ENCODE measurements at regions not wholly inside any gene's neighbourhood (a gene's known extent, or its start where the extent isn't known, plus 50 kb on each side); places are given as distances from the start of the nearest gene placed in this dataset.
"Not testable (repeated sequence)": the region's sequence is repeated elsewhere in the genome, so short reads cannot be mapped to it uniquely, and the experiment has no call there.

DNA sequence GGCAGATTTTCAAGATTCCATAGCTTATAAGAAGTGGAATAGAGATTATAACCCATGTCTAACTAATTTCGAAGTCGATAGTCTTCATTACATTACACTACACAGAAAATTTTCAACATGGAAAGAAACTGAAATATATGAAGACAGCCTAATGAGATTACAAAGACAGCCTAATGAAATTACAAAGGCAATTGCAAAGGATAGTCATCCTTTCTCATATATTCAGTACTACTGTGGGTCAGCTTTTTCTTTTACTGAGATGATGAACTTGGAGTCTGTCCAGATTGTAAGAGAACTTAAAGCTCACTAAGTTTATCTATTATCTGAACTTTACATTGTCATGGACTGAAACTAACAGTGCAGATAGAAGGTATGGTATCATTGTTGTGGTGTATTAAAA, 304.4 kb upstream of the MBL2 start:
- no peak for DNase-seq (ENCODE audit: low spot score)

DNA sequence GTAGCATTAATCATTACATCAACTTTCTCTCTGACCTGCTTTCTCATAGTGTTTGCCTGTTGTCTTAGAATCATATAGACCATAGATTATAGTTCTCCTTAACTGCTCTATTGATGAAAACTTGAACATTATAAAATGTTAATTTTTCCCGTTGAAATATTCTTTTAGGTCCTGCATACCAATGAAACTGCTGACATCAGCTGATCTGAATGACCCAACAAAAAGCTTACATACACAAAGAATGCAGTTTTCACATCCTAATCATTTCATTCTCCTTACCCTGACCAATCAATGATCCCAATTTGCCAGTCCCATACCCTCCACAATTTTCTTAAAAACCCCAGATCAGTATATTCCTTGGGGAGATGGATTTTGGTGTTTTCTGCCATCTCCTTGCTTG, 302.9 kb upstream of the MBL2 start:
- DNase-seq (ENCODE audit: low spot score), result no peak

DNA sequence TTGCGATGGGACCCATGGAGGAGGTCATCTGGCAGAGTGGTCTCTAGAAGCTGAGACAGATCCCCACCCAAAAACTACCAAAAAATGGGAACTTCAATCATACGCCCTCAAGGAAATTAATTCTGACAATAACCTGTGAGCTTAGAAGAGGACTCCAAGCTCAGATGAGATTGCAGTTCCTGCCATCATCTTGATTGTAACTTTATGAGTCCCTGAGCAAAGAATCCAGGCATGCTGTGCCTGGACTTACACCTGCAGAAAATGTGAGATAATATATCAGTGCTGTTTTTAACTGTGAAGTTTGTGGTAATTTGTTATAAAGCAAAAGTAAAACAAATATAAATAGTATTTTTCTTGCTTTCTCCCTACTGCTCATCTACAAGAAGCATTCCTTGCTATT, 299.6 kb upstream of the MBL2 start:
- no peak for DNase-seq (ENCODE audit: low spot score)

DNA sequence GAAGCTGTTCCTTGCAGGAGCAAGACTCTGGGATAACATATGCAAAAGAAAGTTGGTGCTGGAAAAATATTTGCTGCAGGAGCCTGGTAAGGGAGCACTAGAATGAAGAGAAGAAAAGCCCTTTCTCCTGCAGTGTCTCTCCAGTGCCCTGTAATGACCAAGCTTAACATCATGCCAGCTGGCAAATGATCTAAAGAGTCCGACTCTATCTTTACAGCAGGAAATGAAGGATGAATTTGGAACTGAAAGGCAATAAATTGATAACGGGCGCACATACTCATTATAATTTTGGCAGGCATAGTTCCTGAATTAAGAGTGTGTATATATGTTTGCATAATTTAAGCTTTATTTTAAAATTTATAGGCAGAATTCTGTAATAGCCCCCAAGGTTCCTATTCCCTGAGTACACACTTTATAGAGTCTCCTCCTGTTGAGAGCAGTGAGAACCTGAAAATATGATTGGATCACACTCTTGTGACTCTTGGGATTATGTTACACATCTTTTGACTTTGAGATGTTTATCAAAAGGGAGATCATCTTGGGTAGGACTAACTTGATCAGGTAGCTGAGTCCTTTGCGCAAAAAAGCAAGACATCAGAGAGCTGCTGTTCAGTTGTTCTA, 299.0 kb upstream of the MBL2 start:
- DNase-seq (ENCODE audit: low spot score), result no peak

DNA sequence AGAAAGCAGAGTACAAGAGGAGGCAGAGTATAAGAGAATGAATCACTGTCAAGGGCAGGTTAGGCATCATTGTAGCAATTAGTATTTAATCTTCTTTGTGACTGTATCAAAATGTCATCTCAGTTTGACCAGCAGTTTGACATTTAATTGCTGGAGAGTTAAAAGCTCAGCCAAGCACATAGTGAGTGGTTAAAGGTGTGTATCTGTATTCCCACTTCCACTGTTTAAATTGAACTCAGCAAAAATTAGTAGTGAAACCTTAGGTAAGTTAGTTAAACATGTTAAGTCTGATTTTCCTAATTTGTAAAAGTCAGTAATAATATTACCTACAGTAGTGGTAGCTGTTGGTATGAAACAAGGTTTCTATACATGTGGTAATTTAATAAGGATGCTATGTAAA, 296.4 kb upstream of the MBL2 start:
- no peak for DNase-seq (ENCODE audit: low spot score)

DNA sequence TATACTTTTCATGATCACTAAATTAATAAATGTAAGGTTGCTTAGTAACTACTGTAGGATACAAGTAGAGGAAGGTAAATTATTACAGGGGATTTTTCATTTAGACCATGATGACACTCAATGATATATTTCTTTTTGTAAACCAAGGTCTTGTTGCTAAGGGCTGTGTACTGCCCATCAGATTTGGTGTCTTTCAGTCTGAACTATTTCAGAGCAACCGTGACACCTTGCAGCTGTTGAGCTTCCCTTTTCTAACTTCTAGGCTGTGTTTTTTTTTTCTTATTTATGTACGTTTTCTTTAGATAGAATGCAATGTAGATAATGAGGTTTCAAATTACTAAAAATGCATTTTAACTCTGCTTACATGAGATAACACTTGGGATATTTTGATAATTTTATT, 292.0 kb upstream of the MBL2 start:
- no peak for DNase-seq (ENCODE audit: low spot score)

DNA sequence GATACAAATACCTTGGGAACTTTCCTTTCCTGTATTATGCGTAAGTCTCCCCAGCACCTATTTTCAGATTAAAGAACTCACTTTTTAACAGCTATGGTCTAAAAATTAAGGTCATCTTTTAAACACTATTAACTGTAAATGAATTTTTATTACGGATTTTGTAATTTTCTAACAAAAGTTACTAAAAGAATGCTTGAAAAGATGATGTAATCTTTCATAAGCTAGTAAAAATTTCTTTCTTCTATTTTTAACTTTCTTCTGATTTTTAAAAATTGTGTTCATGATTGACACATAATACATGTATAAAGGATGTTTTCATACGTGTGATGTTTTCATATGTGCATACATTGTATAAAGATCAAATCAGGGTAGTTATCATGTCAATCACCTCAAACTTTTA, 291.2 kb upstream of the MBL2 start:
- no peak for DNase-seq (ENCODE audit: low spot score)

DNA sequence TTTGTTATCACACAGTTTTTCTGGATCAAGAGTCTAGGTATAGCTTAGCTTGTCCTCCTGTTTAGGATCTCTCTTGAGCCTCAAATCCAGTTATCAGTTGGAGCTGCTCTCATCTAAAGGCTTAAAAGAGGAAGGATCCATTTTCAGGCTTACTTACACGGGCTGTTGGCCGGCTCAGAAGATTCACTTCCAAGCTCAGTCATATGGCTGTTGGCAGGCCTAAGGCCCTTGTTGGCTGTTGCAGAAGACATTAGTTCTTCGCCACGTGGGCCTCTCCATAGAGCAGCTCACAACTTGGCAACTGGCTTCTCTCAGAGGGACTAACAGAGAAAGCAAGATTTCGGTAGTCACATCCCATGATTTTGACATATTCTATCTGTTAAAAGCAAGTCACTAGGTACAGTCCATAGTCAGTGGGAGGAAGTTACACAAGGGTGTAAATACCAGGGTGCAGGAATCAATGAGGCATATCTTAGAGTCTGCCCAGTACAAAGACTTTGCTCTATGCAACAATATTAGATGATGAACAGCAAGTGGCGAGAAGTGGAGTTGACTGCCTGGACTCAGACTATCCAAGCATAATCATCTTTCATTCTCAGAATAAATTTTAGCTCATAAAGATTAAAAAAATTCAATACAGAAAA, 280.1 kb upstream of the MBL2 start:
- no peak for DNase-seq (ENCODE audit: low spot score)

DNA sequence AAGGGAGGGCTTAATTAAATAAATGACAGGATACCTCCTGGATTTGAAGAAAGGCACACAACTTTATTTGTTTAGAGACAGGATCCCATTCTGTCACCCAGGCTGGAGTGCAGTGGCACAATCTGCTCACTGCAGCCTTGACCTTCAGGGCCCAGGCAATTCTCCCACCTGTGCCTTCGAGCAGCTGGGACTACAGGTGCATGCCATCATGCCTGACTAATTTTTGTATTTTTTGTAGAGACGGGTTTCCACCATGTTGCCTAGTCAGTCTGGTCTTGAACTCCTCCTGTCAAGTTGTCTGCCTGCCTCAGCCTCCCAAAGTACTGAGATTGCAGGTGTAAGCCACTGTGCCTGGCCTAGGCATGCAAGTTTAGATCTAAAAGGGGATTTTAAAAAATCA, 272.7 kb upstream of the MBL2 start:
- DNase-seq (ENCODE audit: low spot score), result no peak

DNA sequence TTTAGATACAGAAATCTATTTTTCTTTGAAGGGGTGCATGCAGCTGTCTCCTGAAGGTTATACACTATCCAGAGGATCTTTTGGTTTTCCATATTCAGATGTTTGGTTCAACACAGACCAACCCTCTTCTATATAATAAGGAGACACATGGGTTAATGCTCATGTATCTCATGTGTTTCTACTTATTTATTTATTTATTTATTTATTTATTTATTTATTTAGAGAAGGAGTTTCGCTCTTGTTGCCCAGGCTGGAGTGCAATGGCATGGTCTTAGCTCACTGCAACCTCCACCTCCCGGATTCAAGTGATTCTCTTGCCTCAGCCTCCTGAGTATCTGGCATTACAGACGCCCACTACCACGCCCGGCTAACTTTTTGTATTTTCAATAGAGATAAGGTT, 263.2 kb upstream of the MBL2 start:
- DNase-seq (ENCODE audit: low spot score), result not testable (repeated sequence)

DNA sequence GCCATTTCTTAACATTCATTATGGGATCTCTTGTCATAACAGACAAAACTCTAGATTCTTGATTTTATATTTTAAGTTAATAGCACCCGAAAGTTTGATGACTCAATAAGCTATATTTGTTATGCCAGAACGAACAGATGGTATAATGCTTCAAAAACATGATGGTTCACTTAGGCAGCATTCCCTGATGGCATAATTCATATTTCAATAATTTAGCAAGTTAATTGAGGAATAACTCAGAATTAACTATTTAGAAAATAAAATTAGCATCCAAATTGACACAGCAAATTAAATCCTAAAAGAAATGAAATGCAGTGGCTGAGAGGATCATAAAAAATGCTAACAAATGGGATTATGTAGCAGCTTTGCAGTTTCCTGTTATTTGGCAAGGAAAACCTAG, 260.8 kb upstream of the MBL2 start:
- DNase-seq (ENCODE audit: low spot score), result no peak

DNA sequence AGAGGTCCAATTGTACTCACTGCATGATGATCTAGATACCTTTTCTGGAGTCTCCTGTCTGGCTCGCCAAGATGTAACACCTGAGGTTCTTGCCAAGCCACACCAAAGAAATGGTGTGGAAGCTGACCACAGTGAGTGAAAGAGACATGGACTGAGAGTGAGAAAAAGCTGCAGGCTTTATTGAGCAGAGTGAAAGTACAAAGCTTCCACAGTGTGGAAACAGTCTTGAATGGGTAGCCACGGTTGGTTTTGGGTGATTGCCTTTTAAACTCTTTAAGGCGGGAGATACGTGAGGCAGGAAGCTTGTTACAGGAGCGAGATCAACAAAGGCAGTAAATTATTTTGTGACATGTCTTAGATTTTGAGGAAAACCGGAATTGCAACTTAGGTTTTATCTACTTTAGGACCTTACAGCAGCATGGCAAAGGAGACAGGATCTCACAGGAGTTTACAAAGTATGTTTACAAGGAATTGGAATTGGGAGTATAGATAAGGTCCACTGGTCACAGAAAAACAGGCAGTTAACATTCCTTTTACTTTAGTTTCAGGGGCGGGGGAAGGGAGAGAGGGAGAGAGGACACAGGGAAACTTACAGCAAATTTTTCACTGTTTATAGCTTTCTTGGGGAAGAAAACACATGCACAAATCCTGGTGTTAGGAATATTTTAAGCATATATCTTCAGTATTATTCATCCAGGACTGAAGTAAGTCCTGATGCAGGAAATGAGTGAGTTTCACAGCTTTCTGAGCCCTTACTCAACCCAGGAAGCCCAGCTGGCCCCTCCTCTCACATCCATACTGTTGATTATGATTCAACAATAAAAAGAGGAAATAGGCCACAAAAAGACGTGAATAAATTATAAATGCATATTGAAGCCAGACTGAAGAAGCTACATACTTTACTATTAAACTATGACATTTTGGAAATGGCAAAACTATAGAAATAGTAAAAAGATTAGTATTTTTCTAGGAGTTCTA, 257.6 kb upstream of the MBL2 start:
- DNase-seq (ENCODE audit: low spot score), result peak; percentile 10

DNA sequence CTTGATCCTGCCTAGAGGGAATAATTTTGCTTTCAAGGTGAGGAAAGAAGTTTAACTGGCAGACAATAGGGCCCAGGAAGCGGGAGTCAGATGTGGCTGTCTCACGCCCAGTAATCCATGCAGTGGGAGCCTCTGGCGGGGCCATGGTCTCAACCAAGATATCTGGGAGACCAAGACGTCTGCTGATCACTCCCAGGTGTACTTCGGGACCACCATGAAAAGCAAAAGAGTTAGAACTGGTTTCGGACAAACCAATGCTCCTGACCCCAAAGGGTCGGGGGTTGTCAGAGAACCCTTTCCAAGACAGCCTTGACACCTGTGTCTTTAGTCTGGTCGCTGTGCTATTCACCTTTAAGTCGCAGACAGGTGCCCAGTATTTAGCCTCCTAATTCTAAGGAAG, 256.9 kb upstream of the MBL2 start:
- DNase-seq (ENCODE audit: low spot score), result no peak

DNA sequence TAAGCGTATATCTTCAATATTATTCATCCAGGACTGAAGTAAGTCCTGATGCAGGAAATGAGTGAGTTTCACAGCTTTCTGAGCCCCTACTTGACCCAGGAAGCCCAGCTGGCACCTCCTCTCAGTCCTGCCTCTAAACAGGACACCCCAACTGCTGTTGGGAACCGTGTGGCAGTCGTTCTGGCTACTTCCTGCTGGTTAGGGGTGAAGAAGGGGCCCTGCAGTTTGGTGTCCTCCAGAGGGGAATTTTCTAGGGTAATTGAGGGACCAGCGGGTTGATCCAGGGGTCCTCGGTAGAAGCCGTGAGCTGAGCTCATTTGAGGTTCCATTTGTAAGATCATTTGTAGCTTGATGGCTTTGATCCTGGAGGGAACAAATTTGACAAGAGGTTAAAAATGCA, 253.2 kb upstream of the MBL2 start:
- DNase-seq (ENCODE audit: low spot score), result not testable (repeated sequence)

DNA sequence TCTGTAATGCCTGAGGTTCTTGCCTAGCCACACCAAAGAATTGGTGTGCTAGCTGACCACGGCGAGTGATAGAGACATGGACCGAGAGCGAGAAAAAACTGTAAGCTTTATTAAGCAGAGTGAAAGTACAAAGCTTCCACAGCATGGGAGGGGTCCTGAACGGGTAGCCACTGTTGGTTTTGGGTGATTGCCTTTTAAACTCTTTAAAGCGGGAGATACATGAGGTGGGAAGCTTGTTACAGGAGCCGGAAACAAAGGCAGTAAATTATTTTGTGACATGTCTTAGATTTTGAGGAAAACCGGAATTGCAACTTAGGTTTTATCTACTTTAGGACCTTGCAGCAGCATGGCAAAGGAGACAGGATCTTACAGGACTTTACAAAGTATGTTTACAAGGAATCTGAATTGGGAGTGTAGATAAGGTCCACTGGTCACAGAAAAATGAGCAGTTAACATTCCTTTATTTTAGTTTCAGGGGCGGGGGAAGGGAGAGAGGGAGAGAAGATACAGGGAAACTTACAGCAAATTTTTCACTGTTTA, 252.7 kb upstream of the MBL2 start:
- DNase-seq (ENCODE audit: low spot score), result no peak

DNA sequence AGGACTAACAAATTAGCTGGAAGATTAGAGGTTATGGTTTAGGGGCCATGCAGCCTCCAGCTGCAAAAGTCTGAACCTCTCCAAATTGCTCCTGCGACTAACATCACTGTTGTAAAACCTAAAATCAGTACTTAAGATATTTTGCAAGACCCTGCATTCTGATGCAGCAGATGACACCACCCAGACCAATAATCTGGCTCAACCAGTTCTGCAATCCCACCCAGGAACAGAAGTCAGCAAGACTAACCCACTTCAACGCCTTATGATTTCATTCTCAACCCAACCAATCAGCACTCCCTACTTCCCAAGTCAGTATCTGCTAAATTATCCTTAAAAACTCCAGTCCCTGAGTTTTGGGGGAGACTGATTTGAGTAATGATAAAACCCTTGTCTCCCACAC, 250.8 kb upstream of the MBL2 start:
- no peak for DNase-seq (ENCODE audit: low spot score)

DNA sequence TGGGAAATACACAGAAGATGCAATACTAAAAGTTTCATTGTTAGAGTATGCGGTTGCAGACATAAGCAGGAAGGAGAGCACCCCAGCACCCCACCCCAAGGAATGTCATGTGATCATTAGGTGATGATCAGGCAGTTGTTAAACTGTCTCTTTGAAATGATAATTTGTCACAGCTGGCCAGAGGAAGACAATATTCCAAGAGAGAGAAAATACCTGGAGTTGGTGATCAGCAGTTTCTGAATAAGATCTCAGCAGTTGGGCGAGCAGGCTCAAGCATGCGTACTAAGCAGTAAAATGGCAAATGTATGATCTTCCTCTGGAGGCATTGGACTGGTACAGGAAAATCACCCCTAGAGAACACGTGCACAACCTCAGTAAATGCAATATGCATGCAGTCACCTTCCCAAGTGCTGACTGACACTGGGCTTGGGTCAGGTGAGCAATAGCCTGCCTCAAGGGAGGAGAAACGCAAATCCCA, 250.1 kb upstream of the MBL2 start:
- DNase-seq (ENCODE audit: low spot score), result no peak

DNA sequence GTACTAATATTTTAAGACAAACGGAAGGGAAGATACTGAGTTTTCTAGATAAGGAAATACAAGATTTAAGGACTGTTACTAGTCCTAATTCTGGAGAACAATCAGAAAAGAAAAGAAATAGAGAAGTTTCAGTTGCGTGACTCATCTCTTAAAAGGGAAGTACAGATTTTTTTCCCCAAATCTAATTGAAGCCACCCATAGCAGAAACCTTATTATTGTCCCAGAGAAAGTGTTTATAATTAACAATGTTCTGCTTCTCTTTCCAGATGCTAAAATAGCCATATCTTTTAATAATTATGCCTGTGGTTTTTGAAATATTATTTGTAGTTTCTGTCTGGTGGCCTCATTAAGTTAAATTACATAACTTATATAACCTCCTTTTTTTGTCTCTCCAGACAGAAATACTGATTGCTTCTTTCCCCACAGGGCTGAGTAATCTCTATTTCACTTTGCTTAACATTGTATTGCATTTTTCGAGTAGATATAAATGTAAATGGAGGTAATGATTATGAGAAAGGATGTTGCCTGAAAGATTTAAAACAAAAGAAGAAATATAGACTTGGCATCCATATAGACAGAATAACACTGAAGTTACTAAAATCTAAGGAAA, 240.7 kb upstream of the MBL2 start:
- DNase-seq (ENCODE audit: low spot score), result no peak

DNA sequence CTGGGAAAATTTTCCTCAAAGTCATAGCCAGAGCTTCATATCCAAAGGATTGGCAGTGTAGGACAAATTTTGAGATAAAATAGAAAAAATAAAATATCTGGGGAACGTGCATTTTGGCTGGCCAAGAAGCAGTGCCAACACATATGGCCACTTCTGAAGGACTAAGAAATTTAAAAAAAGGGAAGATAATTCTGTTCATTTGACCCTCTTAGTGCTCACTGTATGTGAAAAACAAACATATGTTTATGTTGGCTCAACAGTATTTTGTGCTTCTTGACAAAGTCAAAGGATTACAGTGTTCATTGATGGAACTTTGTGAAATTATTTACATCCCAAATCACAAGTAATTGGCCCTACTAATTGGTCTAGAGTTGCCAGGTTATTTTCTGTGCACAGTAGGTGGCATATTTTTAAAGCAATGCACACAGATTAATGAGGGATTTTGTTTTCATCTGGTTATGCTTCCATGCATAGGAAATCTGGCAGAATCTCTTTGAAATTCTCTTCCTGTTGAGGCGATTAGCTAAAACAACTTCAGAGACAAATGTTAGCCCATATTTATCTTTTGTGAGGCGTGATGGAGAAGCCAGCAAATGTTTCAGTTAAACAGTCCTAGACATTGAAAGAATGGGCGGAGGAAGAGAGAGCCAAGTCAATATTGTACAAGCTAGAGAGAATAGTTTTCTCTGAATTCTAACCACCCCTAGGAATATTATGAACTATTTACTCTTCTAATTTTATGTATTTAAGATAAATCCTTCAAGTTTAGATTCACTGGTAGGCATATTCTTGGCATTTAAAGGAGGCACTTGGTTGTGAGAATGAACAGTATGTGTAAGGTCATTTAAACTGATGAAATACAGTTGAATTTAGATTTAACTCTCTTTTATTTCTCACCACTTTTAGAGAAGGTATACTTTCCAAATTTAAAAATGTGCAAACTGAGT, 237.7 kb upstream of the MBL2 start:
- no peak for DNase-seq (ENCODE audit: low spot score)

DNA sequence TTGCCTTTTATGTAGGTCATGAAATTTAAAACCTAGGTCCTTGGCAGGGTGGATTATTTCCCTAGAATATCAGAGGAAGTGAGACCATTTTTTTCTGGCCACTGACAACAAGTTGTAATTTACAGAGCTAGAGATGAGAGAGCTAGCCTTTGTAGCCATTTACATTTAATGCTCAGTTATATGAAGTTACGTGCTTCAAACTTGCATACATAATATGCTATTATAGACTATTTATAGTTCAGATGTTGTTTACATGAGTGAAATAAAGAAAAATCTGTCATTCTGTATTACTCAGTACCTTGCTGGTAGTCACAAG, 234.9 kb upstream of the MBL2 start:
- DNase-seq (ENCODE audit: low spot score), result no peak
